ENCODE measurements at regions not wholly inside any gene's neighbourhood (a gene's known extent, or its start where the extent isn't known, plus 50 kb on each side); places are given as distances from the start of the nearest gene placed in this dataset.
"Not testable (repeated sequence)": the region's sequence is repeated elsewhere in the genome, so short reads cannot be mapped to it uniquely, and the experiment has no call there.

DNA sequence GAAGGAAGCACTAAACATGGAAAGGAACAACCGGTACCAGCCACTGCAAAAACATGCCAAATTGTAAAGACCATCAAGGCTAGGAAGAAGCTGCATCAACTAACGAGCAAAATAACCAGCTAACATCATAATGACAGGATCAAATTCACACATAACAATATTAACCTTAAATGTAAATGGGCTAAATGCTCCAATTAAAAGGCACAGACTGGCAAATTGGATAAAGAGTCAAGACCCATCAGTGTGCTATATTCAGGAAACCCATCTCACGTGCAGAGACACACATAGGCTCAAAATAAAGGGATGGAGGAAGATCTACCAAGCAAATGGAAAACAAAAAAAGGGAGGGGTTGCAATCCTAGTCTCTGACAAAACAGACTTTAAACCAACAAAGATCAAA, 126.3 kb upstream of the CAV2 start:
- TF ChIP-seq, protein P1, sequence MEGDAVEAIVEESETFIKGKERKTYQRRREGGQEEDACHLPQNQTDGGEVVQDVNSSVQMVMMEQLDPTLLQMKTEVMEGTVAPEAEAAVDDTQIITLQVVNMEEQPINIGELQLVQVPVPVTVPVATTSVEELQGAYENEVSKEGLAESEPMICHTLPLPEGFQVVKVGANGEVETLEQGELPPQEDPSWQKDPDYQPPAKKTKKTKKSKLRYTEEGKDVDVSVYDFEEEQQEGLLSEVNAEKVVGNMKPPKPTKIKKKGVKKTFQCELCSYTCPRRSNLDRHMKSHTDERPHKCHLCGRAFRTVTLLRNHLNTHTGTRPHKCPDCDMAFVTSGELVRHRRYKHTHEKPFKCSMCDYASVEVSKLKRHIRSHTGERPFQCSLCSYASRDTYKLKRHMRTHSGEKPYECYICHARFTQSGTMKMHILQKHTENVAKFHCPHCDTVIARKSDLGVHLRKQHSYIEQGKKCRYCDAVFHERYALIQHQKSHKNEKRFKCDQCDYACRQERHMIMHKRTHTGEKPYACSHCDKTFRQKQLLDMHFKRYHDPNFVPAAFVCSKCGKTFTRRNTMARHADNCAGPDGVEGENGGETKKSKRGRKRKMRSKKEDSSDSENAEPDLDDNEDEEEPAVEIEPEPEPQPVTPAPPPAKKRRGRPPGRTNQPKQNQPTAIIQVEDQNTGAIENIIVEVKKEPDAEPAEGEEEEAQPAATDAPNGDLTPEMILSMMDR (tag by site-specific recombination; IDR thresholded peaks at IDR 0.05) = not testable (repeated sequence)
- not testable (repeated sequence) for TF ChIP-seq ZBTB21 (tag by site-specific recombination; IDR thresholded peaks at IDR 0.05); YY1 (tag by site-specific recombination; IDR thresholded peaks at IDR 0.05); ZNF626 (tag by site-specific recombination; IDR thresholded peaks at IDR 0.05); ZNF274 (IDR thresholded peaks at IDR 0.05; ENCODE audit: low read length); ZNF274 (tag by site-specific recombination; IDR thresholded peaks at IDR 0.05; ENCODE audit: borderline replicate concordance); ZNF239 (tag by site-specific recombination; IDR thresholded peaks at IDR 0.05); ZNF366 (tag by site-specific recombination; conservative IDR thresholded peaks at IDR 0.05); ZNF549 (tag by site-specific recombination; IDR thresholded peaks at IDR 0.05)
- TF ChIP-seq, protein P2, sequence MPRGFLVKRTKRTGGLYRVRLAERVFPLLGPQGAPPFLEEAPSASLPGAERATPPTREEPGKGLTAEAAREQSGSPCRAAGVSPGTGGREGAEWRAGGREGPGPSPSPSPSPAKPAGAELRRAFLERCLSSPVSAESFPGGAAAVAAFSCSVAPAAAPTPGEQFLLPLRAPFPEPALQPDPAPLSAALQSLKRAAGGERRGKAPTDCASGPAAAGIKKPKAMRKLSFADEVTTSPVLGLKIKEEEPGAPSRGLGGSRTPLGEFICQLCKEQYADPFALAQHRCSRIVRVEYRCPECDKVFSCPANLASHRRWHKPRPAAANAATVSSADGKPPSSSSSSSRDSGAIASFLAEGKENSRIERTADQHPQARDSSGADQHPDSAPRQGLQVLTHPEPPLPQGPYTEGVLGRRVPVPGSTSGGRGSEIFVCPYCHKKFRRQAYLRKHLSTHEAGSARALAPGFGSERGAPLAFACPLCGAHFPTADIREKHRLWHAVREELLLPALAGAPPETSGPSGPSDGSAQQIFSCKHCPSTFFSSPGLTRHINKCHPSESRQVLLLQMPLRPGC (tag by site-specific recombination; IDR thresholded peaks at IDR 0.05) = not testable (repeated sequence)
- TF ChIP-seq, protein P3, sequence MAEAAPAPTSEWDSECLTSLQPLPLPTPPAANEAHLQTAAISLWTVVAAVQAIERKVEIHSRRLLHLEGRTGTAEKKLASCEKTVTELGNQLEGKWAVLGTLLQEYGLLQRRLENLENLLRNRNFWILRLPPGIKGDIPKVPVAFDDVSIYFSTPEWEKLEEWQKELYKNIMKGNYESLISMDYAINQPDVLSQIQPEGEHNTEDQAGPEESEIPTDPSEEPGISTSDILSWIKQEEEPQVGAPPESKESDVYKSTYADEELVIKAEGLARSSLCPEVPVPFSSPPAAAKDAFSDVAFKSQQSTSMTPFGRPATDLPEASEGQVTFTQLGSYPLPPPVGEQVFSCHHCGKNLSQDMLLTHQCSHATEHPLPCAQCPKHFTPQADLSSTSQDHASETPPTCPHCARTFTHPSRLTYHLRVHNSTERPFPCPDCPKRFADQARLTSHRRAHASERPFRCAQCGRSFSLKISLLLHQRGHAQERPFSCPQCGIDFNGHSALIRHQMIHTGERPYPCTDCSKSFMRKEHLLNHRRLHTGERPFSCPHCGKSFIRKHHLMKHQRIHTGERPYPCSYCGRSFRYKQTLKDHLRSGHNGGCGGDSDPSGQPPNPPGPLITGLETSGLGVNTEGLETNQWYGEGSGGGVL (tag by site-specific recombination; IDR thresholded peaks at IDR 0.05) = not testable (repeated sequence)
- TF ChIP-seq, protein P4, sequence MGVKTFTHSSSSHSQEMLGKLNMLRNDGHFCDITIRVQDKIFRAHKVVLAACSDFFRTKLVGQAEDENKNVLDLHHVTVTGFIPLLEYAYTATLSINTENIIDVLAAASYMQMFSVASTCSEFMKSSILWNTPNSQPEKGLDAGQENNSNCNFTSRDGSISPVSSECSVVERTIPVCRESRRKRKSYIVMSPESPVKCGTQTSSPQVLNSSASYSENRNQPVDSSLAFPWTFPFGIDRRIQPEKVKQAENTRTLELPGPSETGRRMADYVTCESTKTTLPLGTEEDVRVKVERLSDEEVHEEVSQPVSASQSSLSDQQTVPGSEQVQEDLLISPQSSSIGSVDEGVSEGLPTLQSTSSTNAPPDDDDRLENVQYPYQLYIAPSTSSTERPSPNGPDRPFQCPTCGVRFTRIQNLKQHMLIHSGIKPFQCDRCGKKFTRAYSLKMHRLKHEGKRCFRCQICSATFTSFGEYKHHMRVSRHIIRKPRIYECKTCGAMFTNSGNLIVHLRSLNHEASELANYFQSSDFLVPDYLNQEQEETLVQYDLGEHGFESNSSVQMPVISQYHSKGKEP (tag by site-specific recombination; IDR thresholded peaks at IDR 0.05) = not testable (repeated sequence)
